ENCODE measurements at regions not wholly inside any gene's neighbourhood (a gene's known extent, or its start where the extent isn't known, plus 50 kb on each side); places are given as distances from the start of the nearest gene placed in this dataset.

DNA sequence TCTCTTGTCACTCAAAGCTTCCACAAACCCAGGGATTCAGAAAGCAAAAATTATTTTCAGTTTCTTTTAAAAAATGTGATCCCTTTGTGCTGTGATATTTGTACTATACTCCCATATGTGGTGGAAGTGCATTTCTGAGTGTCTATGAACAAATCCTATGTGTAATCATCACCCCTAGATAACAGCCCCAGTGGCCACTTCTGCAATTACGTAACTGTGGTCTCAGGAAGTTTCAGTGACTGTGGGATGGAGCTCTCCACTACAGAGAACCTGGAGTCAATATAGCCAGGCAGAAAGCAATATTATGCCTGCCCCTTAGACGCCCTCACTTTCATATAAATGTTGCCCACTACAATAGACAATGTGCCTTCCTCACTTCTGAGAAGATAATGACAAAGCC, 1101.7 kb upstream of the GHITM start:
- DNase-seq (ENCODE audit: low read depth) = no peak

- DNase-seq (ENCODE audit: low read depth) = no peak
Measured at GRCh38 chr10:83038631-83039030, 1100.7 kb upstream of the GHITM start.

GRCh38 chr10:83045731-83046130, 1093.6 kb upstream of the GHITM start:
- no peak for DNase-seq (ENCODE audit: low read depth)

DNA sequence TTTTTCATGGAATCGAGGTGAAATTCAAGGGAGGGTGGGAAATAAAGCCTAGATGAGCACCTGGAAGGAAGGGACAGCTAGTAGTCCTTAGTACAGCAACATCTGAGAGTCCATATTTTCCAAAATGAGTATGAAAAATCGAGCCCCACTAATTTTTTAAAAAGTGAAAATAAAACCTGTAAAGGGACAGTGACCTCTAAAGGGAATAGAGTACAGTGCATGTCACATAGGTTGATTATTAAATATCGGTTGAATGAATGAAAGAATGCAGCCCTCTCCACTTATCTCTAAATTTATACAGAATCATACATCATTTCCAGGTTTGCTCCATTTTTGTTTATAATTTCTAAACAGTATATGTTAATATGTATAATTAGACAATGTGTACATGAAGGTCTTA, 1088.5 kb upstream of the GHITM start:
- DNase-seq (ENCODE audit: low read depth) = no peak

GRCh38 chr10:83062871-83063270, 1076.4 kb upstream of the GHITM start:
- DNase-seq (ENCODE audit: low read depth) = no peak

DNA sequence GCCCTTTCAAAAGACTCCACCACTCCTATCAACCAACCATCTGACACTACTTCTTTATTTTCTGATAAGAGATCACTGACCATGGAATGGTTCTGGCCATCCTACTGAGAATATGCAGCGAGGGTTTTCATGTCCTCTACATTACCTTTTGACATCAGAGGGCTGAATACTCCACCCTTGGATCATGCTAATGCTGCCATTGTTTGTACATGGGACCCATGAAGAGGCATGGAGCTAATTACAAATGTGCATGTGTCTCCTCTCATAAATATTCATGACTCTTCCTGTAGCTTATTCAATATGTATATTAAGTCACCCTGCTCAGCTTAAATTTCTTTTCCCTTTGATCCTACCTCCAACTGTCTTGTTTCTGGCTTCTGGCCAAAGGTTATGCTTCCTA, 1065.8 kb upstream of the GHITM start:
- DNase-seq (ENCODE audit: low read depth) = no peak

GRCh38 chr10:83075016-83075814, 1064.1 kb upstream of the GHITM start:
- peak; percentile 63 for DNase-seq (ENCODE audit: low read depth)

DNA sequence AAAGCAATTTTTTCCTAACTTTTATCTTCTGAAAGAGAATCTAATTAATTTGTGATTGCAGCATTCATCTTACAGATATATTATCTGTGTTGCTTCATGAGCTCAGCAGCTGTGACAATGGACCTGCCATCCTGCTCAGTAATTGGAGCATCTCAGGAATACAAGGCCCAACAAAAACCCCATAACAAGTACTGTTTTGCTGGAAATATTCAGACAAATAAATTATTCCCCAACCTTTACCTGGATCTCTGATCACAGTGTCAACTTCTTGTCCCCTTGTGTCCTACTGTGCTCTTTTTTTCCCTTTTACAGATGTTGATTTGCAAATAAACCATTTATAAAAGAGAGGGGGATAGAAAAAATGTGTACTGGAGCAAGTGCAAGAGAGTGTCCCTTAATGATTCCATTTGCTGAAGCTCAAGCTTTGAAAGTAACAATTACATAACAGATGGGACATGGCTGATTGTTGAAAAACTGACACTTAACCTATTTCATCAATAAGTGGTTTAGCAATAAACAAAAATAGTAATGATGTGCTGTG, 1063.4 kb upstream of the GHITM start:
- no peak for DNase-seq (ENCODE audit: low read depth)

GRCh38 chr10:83076443-83076842, 1062.9 kb upstream of the GHITM start:
- DNase-seq (ENCODE audit: low read depth) = no peak

DNA sequence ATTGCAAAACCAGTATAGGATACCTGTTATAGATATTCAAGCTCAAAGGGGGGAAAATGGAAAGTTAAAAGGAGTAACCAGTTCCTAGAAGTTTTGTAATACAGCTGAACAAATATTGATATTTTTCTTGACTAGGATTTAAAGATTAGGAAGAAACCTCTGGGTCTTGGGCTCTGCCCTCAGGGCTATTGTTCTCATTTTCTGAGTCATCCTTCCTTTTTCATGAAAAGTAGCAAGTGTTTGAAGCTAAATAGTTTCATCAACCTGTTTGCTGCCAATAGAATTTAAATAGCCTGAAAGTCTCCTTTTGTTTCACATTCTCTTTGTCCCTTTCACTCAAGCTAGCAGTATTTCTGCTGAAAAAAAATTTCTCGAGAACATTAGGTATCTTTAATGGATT, 1061.1 kb upstream of the GHITM start:
- DNase-seq (ENCODE audit: low read depth) = no peak

DNA sequence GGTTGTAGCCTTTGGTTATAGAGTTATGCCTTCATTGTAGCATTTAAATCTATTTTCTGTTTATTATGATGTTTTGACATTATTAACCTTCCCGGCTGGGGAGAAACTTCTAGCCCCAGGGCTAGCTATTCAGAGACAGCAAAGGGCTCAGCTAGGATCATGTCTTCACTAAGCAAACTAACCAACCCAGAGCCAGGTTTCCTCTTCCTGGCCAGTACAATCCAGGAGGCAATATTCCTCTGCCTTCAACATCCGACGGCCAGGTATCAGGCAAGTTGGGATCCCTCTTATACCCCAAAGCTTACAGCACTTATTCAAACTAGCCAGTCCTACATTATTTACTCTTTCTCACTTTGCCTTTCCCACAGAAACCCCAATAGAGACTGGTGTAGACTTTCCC, 1060.7 kb upstream of the GHITM start:
- DNase-seq (ENCODE audit: low read depth) = no peak

DNA sequence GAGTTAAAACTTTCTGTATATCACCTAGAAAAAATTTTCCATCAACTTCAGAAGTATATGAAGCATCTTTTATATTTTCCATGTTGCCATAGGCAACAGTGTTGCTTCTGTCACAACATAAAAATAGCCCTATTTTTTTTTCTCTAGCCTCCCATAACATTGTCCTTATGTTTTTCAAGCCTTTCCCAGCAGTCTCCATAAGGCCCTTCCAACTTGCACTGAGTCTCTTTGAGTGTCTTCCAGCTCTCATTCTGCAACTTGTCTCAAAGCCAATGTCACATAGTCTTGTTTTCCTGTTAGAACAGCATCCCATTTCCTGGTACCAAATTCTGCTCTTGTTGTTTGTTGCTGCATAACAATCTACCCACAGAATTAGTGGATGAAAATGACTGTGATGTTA, 1055.5 kb upstream of the GHITM start:
- DNase-seq (ENCODE audit: low read depth) = peak; percentile 62

GRCh38 chr10:83089335-83089734, 1050.0 kb upstream of the GHITM start:
- no peak for DNase-seq (ENCODE audit: low read depth)

GRCh38 chr10:83104616-83105015, 1034.7 kb upstream of the GHITM start:
- DNase-seq (ENCODE audit: low read depth) = no peak

DNA sequence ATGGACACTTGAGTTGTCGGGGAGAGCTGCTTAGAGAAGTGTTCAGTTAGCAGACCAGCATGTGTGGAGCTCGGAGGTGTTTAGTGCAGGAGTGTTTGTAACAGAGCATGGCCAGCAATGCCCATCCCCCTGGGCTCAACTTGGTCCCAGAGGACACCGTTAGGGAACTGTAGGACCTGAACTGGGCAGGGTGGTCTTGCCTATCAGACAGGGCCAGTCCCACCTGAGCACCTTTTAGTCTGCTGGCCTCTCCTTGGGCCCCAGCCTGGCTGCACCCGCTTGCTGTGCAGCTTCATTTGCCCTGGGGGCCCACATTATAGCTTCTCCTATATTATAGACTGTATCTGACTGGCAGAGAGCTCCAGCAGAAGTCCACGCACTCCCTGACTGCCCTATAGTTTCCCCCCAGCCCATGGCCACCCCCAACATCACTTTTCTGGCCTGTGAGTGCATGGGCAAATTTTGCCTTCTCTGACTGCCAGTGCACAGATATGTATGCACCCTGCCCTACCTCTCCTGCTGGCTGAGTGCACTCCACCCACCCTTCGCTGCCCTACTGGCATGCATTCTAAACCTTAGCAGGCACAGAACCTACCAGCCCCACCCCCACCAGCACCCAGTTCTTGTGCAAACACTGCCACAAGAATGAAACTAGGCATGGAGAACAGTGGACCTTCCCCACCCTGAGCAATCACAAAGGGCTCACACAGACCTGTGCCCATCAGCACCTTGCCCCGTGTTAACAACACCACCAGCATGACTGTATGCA, 1030.6 kb upstream of the GHITM start:
- no peak for DNase-seq (ENCODE audit: low read depth)

- DNase-seq (ENCODE audit: low read depth) = no peak
Measured at GRCh38 chr10:83119346-83119745, 1020.0 kb upstream of the GHITM start.

DNA sequence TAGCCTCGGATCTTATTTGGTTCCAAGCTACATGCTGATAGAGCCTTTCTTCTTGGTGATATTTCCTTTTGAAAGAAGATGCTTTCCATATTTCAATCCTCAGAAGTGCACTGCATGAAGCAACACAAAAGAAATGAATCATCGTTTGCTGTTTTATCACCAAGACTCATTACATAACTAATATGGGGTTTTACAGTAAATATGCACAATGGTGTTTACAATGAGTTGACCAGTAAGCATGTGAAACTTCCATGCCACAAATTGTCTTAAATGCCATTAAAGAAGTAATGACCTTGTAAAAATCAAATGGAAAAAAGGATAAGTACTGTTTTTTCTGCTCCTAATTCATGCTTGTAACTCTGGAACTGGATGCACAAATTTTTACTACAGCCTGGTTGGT, 1017.0 kb upstream of the GHITM start:
- DNase-seq (ENCODE audit: low read depth) = no peak

DNA sequence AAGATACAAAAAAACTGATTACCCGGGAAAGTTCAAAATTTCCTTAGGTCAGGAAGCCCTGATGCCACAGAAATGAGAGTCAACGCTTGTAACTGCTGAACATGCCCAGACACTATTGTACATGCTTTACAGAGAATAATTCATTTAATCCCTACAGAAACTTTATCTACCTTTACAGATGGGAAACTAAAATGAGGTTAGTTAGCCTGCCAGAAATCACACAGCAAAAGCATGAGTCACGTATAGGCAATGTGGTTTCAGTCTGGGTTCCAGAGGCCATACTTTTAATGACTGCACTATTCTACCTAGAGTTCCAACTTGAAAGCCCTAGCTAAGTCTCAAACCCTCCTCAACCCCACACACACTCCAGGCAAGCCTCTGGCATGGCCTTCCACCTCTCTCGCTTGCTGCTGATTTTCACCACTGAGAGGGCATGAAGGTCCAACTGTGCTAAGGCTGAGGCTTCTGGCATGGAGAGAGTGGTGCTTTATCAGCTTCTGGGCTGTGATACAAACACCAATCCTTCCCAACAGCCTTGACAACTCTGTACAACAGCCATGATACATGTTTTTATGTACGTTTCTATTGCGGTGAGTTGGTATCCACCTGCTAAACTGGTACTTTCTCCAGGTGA, 1011.2 kb upstream of the GHITM start:
- DNase-seq (ENCODE audit: low read depth) = no peak

GRCh38 chr10:83140811-83141210, 998.5 kb upstream of the GHITM start:
- no peak for DNase-seq (ENCODE audit: low read depth)

DNA sequence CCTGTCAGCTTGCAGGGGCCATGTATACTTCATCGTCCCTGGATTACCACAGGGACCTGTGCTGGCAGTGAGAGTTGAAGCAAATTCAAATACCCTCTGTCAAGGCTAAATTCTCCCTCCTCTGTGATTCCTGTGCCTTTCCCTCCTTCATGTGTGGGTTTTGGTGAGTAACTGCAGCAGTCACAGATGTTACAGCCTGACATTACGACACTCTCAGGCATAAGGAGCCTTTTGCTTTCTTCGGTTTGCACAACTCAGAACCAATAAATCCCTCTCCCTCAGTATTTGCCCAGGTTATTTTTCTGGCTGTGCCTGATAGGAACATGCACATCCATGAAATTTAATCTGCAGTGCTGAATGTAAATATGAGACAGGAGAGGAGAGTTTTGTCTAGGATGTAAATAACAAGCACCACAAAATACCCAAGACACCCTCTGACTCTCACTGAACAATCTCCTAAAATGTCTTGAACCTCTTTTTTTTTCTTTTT, 997.2 kb upstream of the GHITM start:
- no peak for DNase-seq (ENCODE audit: low read depth)

DNA sequence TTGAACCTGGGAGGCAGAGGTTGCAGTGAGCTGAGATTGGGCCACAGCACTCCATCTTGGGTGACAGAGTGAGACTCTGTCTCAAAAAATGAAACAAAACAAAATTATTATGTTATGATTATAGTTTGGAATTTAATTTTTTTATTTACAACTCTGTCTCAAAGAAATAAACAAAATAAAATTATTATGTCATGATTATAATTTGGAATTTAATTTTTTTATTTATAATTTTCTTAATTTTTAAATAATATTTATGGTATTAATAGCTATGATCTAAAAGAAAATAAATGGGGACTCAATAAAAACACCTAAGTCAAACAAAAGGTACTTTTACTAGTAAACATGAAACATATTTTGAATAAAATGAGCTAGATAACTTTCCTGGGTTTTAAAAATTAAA, 994.8 kb upstream of the GHITM start:
- no peak for DNase-seq (ENCODE audit: low read depth)

GRCh38 chr10:83153714-83154113, 985.6 kb upstream of the GHITM start:
- no peak for DNase-seq (ENCODE audit: low read depth)
